SU-DHL-6 (cell line): ENCODE measurements at regions not wholly inside any gene's neighbourhood (a gene's known extent, or its start where the extent isn't known, plus 50 kb on each side); places are given as distances from the start of the nearest gene placed in this dataset.

Experiments used
- H2AFZ ChIP-seq: fragments of 200-600 bp; sonication (generic); 2 replicates; pipeline ENCODE4 v1.6.1; 2014; ENCODE audit warnings: low read depth, mild to moderate bottlenecking, moderate library complexity, mixed read lengths, antibody characterized with exemption, low read length; ENCODE audit not compliant: severe bottlenecking
- H3F3A ChIP-seq: fragments of 200-600 bp; shearing (Covaris generic); 2 replicates; pipeline ENCODE4 v1.6.0; 2016; ENCODE audit warnings: antibody characterized with exemption, mild to moderate bottlenecking; ENCODE audit not compliant: insufficient read depth
- H3K27ac ChIP-seq: fragments of 200-600 bp; sonication (generic); 2 replicates; pipeline ENCODE4 v1.5.1; 2016; ENCODE audit warnings: low read depth, mild to moderate bottlenecking, low read length, moderate library complexity, mixed read lengths
- H3K27me3 ChIP-seq: fragments of 200-600 bp; sonication (generic), shearing (Covaris generic); 2 replicates; pipeline ENCODE4 v1.6.0; 2014; ENCODE audit warnings: mild to moderate bottlenecking, low read length
- H3K36me3 ChIP-seq: fragments of 200-600 bp; sonication (generic); 2 replicates; pipeline ENCODE4 v1.6.1; 2014; ENCODE audit warnings: mild to moderate bottlenecking, low read length, mixed read lengths
- H3K4me2 ChIP-seq: fragments of 300-600, 200-600 bp; shearing (Covaris generic), sonication (generic); 2 replicates; pipeline ENCODE4 v1.6.0; 2014; ENCODE audit warnings: low read length, low read depth, mild to moderate bottlenecking; ENCODE audit not compliant: poor library complexity, severe bottlenecking
- H3K4me3 ChIP-seq: fragments of 200-600 bp; sonication (generic); 2 replicates; pipeline ENCODE4 v1.5.1; 2014; ENCODE audit warnings: antibody characterized with exemption, low read length, mild to moderate bottlenecking, mixed read lengths; ENCODE audit not compliant: insufficient read depth, poor library complexity, severe bottlenecking
- H3K79me2 ChIP-seq: fragments of 200-600 bp; sonication (generic); 2 replicates; pipeline ENCODE4 v1.6.1; 2014; ENCODE audit warnings: mild to moderate bottlenecking, low read length, moderate library complexity; ENCODE audit not compliant: insufficient read depth
- H3K9ac ChIP-seq: fragments of 200-600 bp; sonication (generic); 2 replicates; pipeline ENCODE4 v1.7.0; 2014; ENCODE audit warnings: mild to moderate bottlenecking, low read length
- H3K9me2 ChIP-seq: fragments of 200-600 bp; sonication (generic); replicated peaks from 2 replicates; pipeline ENCODE4 v1.6.1; 2014; ENCODE audit warnings: low read length; ENCODE audit not compliant: insufficient read depth
- H3K9me3 ChIP-seq: fragments of 200-600 bp; sonication (generic); 2 replicates; pipeline ENCODE4 v1.6.1; 2014; ENCODE audit warnings: low read length, mixed read lengths; ENCODE audit not compliant: insufficient read depth
- H4K20me1 ChIP-seq: fragments of 200-600 bp; sonication (generic); 2 replicates; pipeline ENCODE4 v1.6.1; 2014; ENCODE audit warnings: low read depth, mild to moderate bottlenecking, antibody characterized with exemption, low read length, moderate library complexity, mixed read lengths
- EZH2phosphoT487 ChIP-seq: fragments of 200-600 bp; sonication (generic), shearing (Covaris generic); conservative IDR thresholded peaks from 2 replicates; pipeline ENCODE4 v1.6.1; 2018; ENCODE audit warnings: mild to moderate bottlenecking, antibody characterized with exemption, low read length, moderate library complexity, mixed read lengths
- TF ChIP-seq, protein P1 (sequence below): fragments of 200-600 bp; sonication (generic); IDR thresholded peaks from one replicate; pipeline ENCODE4 v1.5.1; 2017; ENCODE audit warnings: antibody characterized with exemption, mild to moderate bottlenecking, low read length, moderate library complexity; ENCODE audit not compliant: insufficient read depth, poor library complexity, severe bottlenecking

DNA sequence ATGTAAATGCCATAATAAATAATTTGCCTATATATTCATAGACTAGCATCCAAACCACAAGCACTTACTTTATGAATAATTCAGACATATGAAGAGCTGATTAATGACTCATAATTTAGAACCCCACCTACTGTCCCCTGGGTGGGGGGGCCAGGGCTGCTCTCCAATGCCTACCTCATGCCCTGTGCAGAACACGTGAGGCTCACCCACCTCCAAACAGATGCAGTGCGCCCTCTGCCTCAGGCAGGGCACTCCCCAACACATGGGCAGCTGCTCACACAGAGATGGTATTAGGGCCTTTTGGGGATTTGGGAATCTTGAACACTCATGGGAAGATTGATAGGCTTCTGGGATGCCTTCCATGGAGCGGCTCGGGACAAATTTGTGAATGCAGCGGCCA lies 75.1 kb upstream of the INSIG1 start:
- H2AFZ ChIP-seq: no peak overlapping the region

DNA sequence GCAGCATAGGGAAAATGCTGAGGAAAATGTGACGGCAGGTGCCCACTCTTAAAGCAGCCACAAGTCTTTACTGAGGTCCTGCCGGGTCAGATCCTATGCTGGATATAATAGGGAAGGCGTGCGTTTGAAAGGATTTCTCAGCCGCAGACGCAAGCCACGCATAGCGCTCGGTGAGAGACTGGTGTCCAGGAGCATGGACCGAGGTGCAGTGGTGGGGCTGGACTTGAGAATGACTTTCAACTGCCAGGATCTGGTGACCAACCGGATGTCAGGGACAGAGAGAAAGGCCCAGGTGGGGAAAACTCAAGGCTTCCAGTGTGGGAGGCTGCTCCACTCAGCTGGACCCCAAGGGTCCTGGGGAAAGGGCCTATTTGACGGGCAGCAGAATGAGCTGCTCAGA lies 74.7 kb upstream of the INSIG1 start:
- Histone ChIP-seq H3K4me3 (no peak overlapping the region), H3K9me3 (no peaks in the 10 kb centered on the region), H3K4me2 (no peak overlapping the region), H3K27me3 (no peaks in the 10 kb centered on the region), H3K79me2 (no peaks in the 10 kb centered on the region), H3K27ac (no peak overlapping the region), H2AFZ (no peak overlapping the region), H3K36me3 (no peaks in the 10 kb centered on the region), H3K9ac (no peak overlapping the region), H4K20me1 (no peaks in the 10 kb centered on the region), H3F3A (no peaks in the 10 kb centered on the region), H3K9me2 (no peaks in the 10 kb centered on the region)
- TF ChIP-seq, protein P1, sequence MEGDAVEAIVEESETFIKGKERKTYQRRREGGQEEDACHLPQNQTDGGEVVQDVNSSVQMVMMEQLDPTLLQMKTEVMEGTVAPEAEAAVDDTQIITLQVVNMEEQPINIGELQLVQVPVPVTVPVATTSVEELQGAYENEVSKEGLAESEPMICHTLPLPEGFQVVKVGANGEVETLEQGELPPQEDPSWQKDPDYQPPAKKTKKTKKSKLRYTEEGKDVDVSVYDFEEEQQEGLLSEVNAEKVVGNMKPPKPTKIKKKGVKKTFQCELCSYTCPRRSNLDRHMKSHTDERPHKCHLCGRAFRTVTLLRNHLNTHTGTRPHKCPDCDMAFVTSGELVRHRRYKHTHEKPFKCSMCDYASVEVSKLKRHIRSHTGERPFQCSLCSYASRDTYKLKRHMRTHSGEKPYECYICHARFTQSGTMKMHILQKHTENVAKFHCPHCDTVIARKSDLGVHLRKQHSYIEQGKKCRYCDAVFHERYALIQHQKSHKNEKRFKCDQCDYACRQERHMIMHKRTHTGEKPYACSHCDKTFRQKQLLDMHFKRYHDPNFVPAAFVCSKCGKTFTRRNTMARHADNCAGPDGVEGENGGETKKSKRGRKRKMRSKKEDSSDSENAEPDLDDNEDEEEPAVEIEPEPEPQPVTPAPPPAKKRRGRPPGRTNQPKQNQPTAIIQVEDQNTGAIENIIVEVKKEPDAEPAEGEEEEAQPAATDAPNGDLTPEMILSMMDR: no peak
- no peak for TF ChIP-seq EZH2phosphoT487

More for the DNA sequence above, 75.1 kb upstream of the INSIG1 start:
- no peaks in the 10 kb centered on the region for H3K79me2 ChIP-seq
- no peak overlapping the region for H3K4me2 ChIP-seq
- H3K9me3 ChIP-seq: no peaks in the 10 kb centered on the region
- no peaks in the 10 kb centered on the region for H3F3A ChIP-seq
- no peaks in the 10 kb centered on the region for H3K9me2 ChIP-seq
- H4K20me1 ChIP-seq: no peaks in the 10 kb centered on the region
- TF ChIP-seq, protein P1: no peak
- no peak for TF ChIP-seq EZH2phosphoT487
- H3K36me3 ChIP-seq: no peaks in the 10 kb centered on the region
- no peak overlapping the region for H3K27ac ChIP-seq
- H3K4me3 ChIP-seq: no peak overlapping the region
- no peak overlapping the region for H3K9ac ChIP-seq
- no peaks in the 10 kb centered on the region for H3K27me3 ChIP-seq

DNA sequence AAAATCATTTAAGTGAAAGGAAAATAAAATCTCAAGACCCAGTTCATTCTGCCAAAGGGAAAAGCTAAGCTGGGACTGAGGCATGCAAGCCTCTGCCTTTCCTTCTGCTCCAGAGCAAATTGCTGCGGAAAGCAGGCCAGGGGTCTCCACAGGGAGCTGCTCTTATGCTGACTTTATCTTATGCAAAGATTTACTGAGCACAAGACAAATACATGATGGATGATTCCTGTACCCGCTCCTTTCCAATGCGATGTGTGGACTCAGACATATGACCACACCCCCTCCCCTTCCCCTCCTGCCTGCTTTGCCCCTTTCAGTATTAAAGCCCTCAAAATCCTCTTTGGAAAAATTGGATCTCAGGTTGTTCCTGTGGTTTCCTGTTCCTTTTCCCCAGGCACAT lies 74.2 kb upstream of the INSIG1 start:
- no peak overlapping the region for H3K9ac ChIP-seq
- H3K4me2 ChIP-seq: no peak overlapping the region
- H3K9me2 ChIP-seq: no peaks in the 10 kb centered on the region
- no peaks in the 10 kb centered on the region for H3K79me2 ChIP-seq
- H4K20me1 ChIP-seq: no peaks in the 10 kb centered on the region
- H3K27me3 ChIP-seq: no peaks in the 10 kb centered on the region
- no peaks in the 10 kb centered on the region for H3K9me3 ChIP-seq
- H2AFZ ChIP-seq: no peak overlapping the region
- no peak overlapping the region for H3K27ac ChIP-seq
- TF ChIP-seq, protein P1: no peak
- no peak for TF ChIP-seq EZH2phosphoT487
- no peaks in the 10 kb centered on the region for H3K36me3 ChIP-seq
- no peak overlapping the region for H3K4me3 ChIP-seq
- H3F3A ChIP-seq: no peaks in the 10 kb centered on the region
